NB4 (cell line): ENCODE measurements at regions not wholly inside any gene's neighbourhood (a gene's known extent, or its start where the extent isn't known, plus 50 kb on each side); places are given as distances from the start of the nearest gene placed in this dataset.

ENCODE experiments used
- CTCF ChIP-seq: IDR thresholded peaks from one replicate; pipeline ENCODE4 v1.5.1; 2012; ENCODE audit warnings: low read depth, low read length
- MAX ChIP-seq: IDR thresholded peaks from 2 replicates; pipeline ENCODE4 v1.6.1; 2011; ENCODE audit warnings: low read depth, low read length
- POLR2A ChIP-seq: IDR thresholded peaks from 2 replicates; pipeline ENCODE4 v1.6.1; 2011; ENCODE audit warnings: mild to moderate bottlenecking; ENCODE audit not compliant: insufficient read length; ENCODE audit errors: extremely low read depth

- no peak for TF ChIP-seq CTCF
- TF ChIP-seq MAX, result no peak
- TF ChIP-seq POLR2A, result no peak
Observed at GRCh38 chr22:20654343-20655208, 119.3 kb upstream of the SERPIND1 start.
